ENCODE measurements at regions not wholly inside any gene's neighbourhood (a gene's known extent, or its start where the extent isn't known, plus 50 kb on each side); places are given as distances from the start of the nearest gene placed in this dataset.
"Not testable (repeated sequence)": the region's sequence is repeated elsewhere in the genome, so short reads cannot be mapped to it uniquely, and the experiment has no call there.

GRCh38 chrX:129262912-129263311 is 260.4 kb downstream of the SMARCA1 start:
- no peaks in the 10 kb centered on the region for H3K9me3 ChIP-seq (replicated peaks; ENCODE audit: control insufficient read depth, low read depth, low read length)
- no peaks in the 10 kb centered on the region for H3K4me1 ChIP-seq (ENCODE audit: control insufficient read depth, insufficient read depth, low read length)
- no peak for DNase-seq
- WGBS (ENCODE audit: insufficient coverage): 33% methylated on average over 1 of the region's 4 CpGs
- no peak overlapping the region for H3K4me3 ChIP-seq (ENCODE audit: low read length)
- no peaks in the 10 kb centered on the region for H3K36me3 ChIP-seq (ENCODE audit: control insufficient read depth, insufficient read depth, low read length)
- no peaks in the 10 kb centered on the region for H3K27me3 ChIP-seq (ENCODE audit: control insufficient read depth, insufficient read depth, low read length)
- H3K27ac ChIP-seq (ENCODE audit: low read length): no peak overlapping the region

- H3K9me3 ChIP-seq (replicated peaks; ENCODE audit: control insufficient read depth, low read depth, low read length); H3K27ac ChIP-seq (ENCODE audit: low read length); H3K27me3 ChIP-seq (ENCODE audit: control insufficient read depth, insufficient read depth, low read length); H3K4me1 ChIP-seq (ENCODE audit: control insufficient read depth, insufficient read depth, low read length); H3K36me3 ChIP-seq (ENCODE audit: control insufficient read depth, insufficient read depth, low read length); H3K4me3 ChIP-seq (ENCODE audit: low read length); DNase-seq: not testable (repeated sequence)
- 59% methylated on average over 4 of the region's 5 CpGs for WGBS (ENCODE audit: insufficient coverage)
Measured at GRCh38 chrX:129255516-129255915, 267.8 kb downstream of the SMARCA1 start.

GRCh38 chrX:129249563-129249962 is 273.7 kb downstream of the SMARCA1 start:
- Histone ChIP-seq H3K9me3 (replicated peaks; ENCODE audit: control insufficient read depth, low read depth, low read length) (no peaks in the 10 kb centered on the region), H3K4me1 (ENCODE audit: control insufficient read depth, insufficient read depth, low read length) (no peaks in the 10 kb centered on the region), H3K27me3 (ENCODE audit: control insufficient read depth, insufficient read depth, low read length) (no peaks in the 10 kb centered on the region), H3K4me3 (ENCODE audit: low read length) (no peak overlapping the region), H3K27ac (ENCODE audit: low read length) (no peak overlapping the region), H3K36me3 (ENCODE audit: control insufficient read depth, insufficient read depth, low read length) (no peaks in the 10 kb centered on the region)
- no peak for DNase-seq
- no CpG with 5 or more reads among the region's 3 CpGs for WGBS (ENCODE audit: insufficient coverage)

- Histone ChIP-seq H3K4me3 (ENCODE audit: low read length) (no peak overlapping the region), H3K27ac (ENCODE audit: low read length) (no peak overlapping the region), H3K36me3 (ENCODE audit: control insufficient read depth, insufficient read depth, low read length) (no peaks in the 10 kb centered on the region), H3K4me1 (ENCODE audit: control insufficient read depth, insufficient read depth, low read length) (no peaks in the 10 kb centered on the region), H3K9me3 (replicated peaks; ENCODE audit: control insufficient read depth, low read depth, low read length) (no peaks in the 10 kb centered on the region), H3K27me3 (ENCODE audit: control insufficient read depth, insufficient read depth, low read length) (no peaks in the 10 kb centered on the region)
- 83% methylated on average over 2 of the region's 3 CpGs for WGBS (ENCODE audit: insufficient coverage)
- DNase-seq: no peak
Measured at GRCh38 chrX:129247642-129248041, 275.6 kb downstream of the SMARCA1 start.

GRCh38 chrX:129239371-129239770 is 283.9 kb downstream of the SMARCA1 start:
- peak; percentile 59 for DNase-seq
- WGBS (ENCODE audit: insufficient coverage): no CpG with 5 or more reads among the region's 2 CpGs
- Histone ChIP-seq H3K27me3 (ENCODE audit: control insufficient read depth, insufficient read depth, low read length) (no peaks in the 10 kb centered on the region), H3K9me3 (replicated peaks; ENCODE audit: control insufficient read depth, low read depth, low read length) (no peaks in the 10 kb centered on the region), H3K36me3 (ENCODE audit: control insufficient read depth, insufficient read depth, low read length) (no peaks in the 10 kb centered on the region), H3K4me1 (ENCODE audit: control insufficient read depth, insufficient read depth, low read length) (no peaks in the 10 kb centered on the region), H3K27ac (ENCODE audit: low read length) (no peak overlapping the region), H3K4me3 (ENCODE audit: low read length) (no peak overlapping the region)

- DNase-seq: no peak
- WGBS (ENCODE audit: insufficient coverage): no CpG with 5 or more reads among the region's 3 CpGs
- Histone ChIP-seq H3K4me1 (ENCODE audit: control insufficient read depth, insufficient read depth, low read length) (no peaks in the 10 kb centered on the region), H3K27ac (ENCODE audit: low read length) (no peak overlapping the region), H3K36me3 (ENCODE audit: control insufficient read depth, insufficient read depth, low read length) (no peaks in the 10 kb centered on the region), H3K27me3 (ENCODE audit: control insufficient read depth, insufficient read depth, low read length) (peaks cover 3% of the 10 kb centered on the region), H3K9me3 (replicated peaks; ENCODE audit: control insufficient read depth, low read depth, low read length) (no peaks in the 10 kb centered on the region), H3K4me3 (ENCODE audit: low read length) (no peak overlapping the region)
Measured at GRCh38 chrX:129238011-129238410, 285.3 kb downstream of the SMARCA1 start.

- peak; percentile 48 for DNase-seq
- Histone ChIP-seq H3K4me1 (ENCODE audit: control insufficient read depth, insufficient read depth, low read length) (no peaks in the 10 kb centered on the region), H3K9me3 (replicated peaks; ENCODE audit: control insufficient read depth, low read depth, low read length) (no peaks in the 10 kb centered on the region), H3K27ac (ENCODE audit: low read length) (no peak overlapping the region), H3K27me3 (ENCODE audit: control insufficient read depth, insufficient read depth, low read length) (peaks cover 3% of the 10 kb centered on the region), H3K4me3 (ENCODE audit: low read length) (no peak overlapping the region), H3K36me3 (ENCODE audit: control insufficient read depth, insufficient read depth, low read length) (no peaks in the 10 kb centered on the region)
- WGBS (ENCODE audit: insufficient coverage): no CpG with 5 or more reads among the region's 1 CpG
Measured at GRCh38 chrX:129235903-129236302, 287.4 kb downstream of the SMARCA1 start.

- Histone ChIP-seq H3K9me3 (replicated peaks; ENCODE audit: control insufficient read depth, low read depth, low read length) (no peaks in the 10 kb centered on the region), H3K36me3 (ENCODE audit: control insufficient read depth, insufficient read depth, low read length) (no peaks in the 10 kb centered on the region), H3K4me3 (ENCODE audit: low read length) (no peak overlapping the region), H3K27ac (ENCODE audit: low read length) (no peak overlapping the region), H3K4me1 (ENCODE audit: control insufficient read depth, insufficient read depth, low read length) (no peaks in the 10 kb centered on the region), H3K27me3 (ENCODE audit: control insufficient read depth, insufficient read depth, low read length) (peaks cover 3% of the 10 kb centered on the region)
- no CpG with 5 or more reads among the region's 1 CpG for WGBS (ENCODE audit: insufficient coverage)
- no peak for DNase-seq
Measured at GRCh38 chrX:129233786-129234185, 289.5 kb downstream of the SMARCA1 start.

GRCh38 chrX:129230850-129231512 is 292.3 kb downstream of the SMARCA1 start:
- Histone ChIP-seq H3K27ac (ENCODE audit: low read length) (no peak overlapping the region), H3K4me3 (ENCODE audit: low read length) (no peak overlapping the region), H3K9me3 (replicated peaks; ENCODE audit: control insufficient read depth, low read depth, low read length) (no peaks in the 10 kb centered on the region), H3K4me1 (ENCODE audit: control insufficient read depth, insufficient read depth, low read length) (no peaks in the 10 kb centered on the region), H3K27me3 (ENCODE audit: control insufficient read depth, insufficient read depth, low read length) (peaks cover 3% of the 10 kb centered on the region), H3K36me3 (ENCODE audit: control insufficient read depth, insufficient read depth, low read length) (no peaks in the 10 kb centered on the region)
- DNase-seq: no peak
- WGBS (ENCODE audit: insufficient coverage): 37% methylated on average over 3 of the region's 5 CpGs

GRCh38 chrX:129230168-129230567 is 293.1 kb downstream of the SMARCA1 start:
- WGBS (ENCODE audit: insufficient coverage): no CpG with 5 or more reads among the region's 1 CpG
- H3K4me3 ChIP-seq (ENCODE audit: low read length): no peak overlapping the region
- no peaks in the 10 kb centered on the region for H3K9me3 ChIP-seq (replicated peaks; ENCODE audit: control insufficient read depth, low read depth, low read length)
- DNase-seq: no peak
- H3K27ac ChIP-seq (ENCODE audit: low read length): no peak overlapping the region
- no peaks in the 10 kb centered on the region for H3K36me3 ChIP-seq (ENCODE audit: control insufficient read depth, insufficient read depth, low read length)
- no peaks in the 10 kb centered on the region for H3K4me1 ChIP-seq (ENCODE audit: control insufficient read depth, insufficient read depth, low read length)
- H3K27me3 ChIP-seq (ENCODE audit: control insufficient read depth, insufficient read depth, low read length): peaks cover 3% of the 10 kb centered on the region

- Histone ChIP-seq H3K27ac (ENCODE audit: low read length) (no peak overlapping the region), H3K36me3 (ENCODE audit: control insufficient read depth, insufficient read depth, low read length) (no peaks in the 10 kb centered on the region), H3K4me1 (ENCODE audit: control insufficient read depth, insufficient read depth, low read length) (no peaks in the 10 kb centered on the region), H3K9me3 (replicated peaks; ENCODE audit: control insufficient read depth, low read depth, low read length) (no peaks in the 10 kb centered on the region), H3K4me3 (ENCODE audit: low read length) (no peak overlapping the region), H3K27me3 (ENCODE audit: control insufficient read depth, insufficient read depth, low read length) (no peaks in the 10 kb centered on the region)
- 67% methylated on average over 1 of the region's 2 CpGs for WGBS (ENCODE audit: insufficient coverage)
- DNase-seq: no peak
Measured at GRCh38 chrX:129227366-129227765, 295.9 kb downstream of the SMARCA1 start.
